Endothelial cell of umbilical vein (primary cell): ENCODE measurements at regions not wholly inside any gene's neighbourhood (a gene's known extent, or its start where the extent isn't known, plus 50 kb on each side); places are given as distances from the start of the nearest gene placed in this dataset.

Source experiments
- BruUV-seq: library from RNA; stranded (reverse); fragments of 400-500 nt; replicated peaks from 2 replicates; lab custom pipeline; 2021; lab: Mats Ljungman, UMichigan
- CTCF ChIA-PET: fragments of 300-600, 350-600 bp; sonication (Branson Sonifier 250); formaldehyde crosslinking; loops from one replicate; lab custom pipeline; 2021; ENCODE audit warnings: antibody characterized with exemption, inconsistent platforms; lab: Charles Lee
- POLR2A ChIA-PET: fragments of 300-600, 350-600 bp; sonication (Branson Sonifier 250); formaldehyde crosslinking; loops from one replicate; lab custom pipeline; 2021; ENCODE audit warnings: antibody characterized with exemption, inconsistent platforms; lab: Charles Lee
- DNase-seq: peaks from one replicate; pipeline ENCODE4 v3.0.0-alpha.2; 2011; ENCODE audit warnings: low read depth, low spot score
- FAIRE-seq: peaks from 2 replicates; lab custom pipeline; 2011; peaks lifted over from hg19 to GRCh38; lab: Jason Lieb, UNC
- H2AFZ ChIP-seq: 2 replicates; pipeline ENCODE4 v1.6.0; 2012; ENCODE audit warnings: low read depth, low read length, control low read depth, inconsistent platforms
- H3K27ac ChIP-seq: 2 replicates; pipeline ENCODE4 v1.5.1; 2011; ENCODE audit warnings: low read depth, mild to moderate bottlenecking, control low read depth, low read length, moderate library complexity; ENCODE audit not compliant: insufficient read depth
- H3K27me3 ChIP-seq, 2 experiments: 2 replicates each; pipeline versions ENCODE4 v1.6.0 to v1.6.1; 2011; ENCODE audit warnings: low read length in 2 of 2, mixed read lengths in 1 of 2; ENCODE audit not compliant: control insufficient read depth in 2 of 2, insufficient read depth in 2 of 2
- H3K36me3 ChIP-seq, 2 experiments: 2 replicates in 1 of 2; 3 replicates in 1 of 2; pipeline ENCODE4 v1.5.1; 2011; ENCODE audit warnings: low read length in 2 of 2, mild to moderate bottlenecking in 1 of 2, moderate library complexity in 1 of 2; ENCODE audit not compliant: control insufficient read depth in 2 of 2, insufficient read depth in 2 of 2; ENCODE audit errors: extremely low read depth in 1 of 2
- H3K4me1 ChIP-seq: 3 replicates; pipeline ENCODE4 v1.5.1; 2011; ENCODE audit warnings: mild to moderate bottlenecking, low read length; ENCODE audit not compliant: control insufficient read depth, insufficient read depth; ENCODE audit errors: extremely low read depth
- H3K4me2 ChIP-seq: 2 replicates; pipeline ENCODE4 v1.6.1; 2011; ENCODE audit warnings: low read length, control low read depth, mixed read lengths; ENCODE audit not compliant: insufficient read depth
- H3K4me3 ChIP-seq, 3 experiments: fragments of 200-600 bp in 1 of 3; sonication (generic), shearing (Covaris generic) in 1 of 3; replicated peaks in 1 of 3; 2 replicates each; pipeline ENCODE4 v1.5.1; 2011 to 2016; ENCODE audit warnings: control low read depth in 3 of 3, low read length in 3 of 3, mild to moderate bottlenecking in 2 of 3, inconsistent platforms in 1 of 3, low read depth in 1 of 3, moderate library complexity in 1 of 3; ENCODE audit not compliant: insufficient read depth in 1 of 3
- H3K79me2 ChIP-seq: 2 replicates; pipeline ENCODE4 v1.6.0; 2012; ENCODE audit warnings: low read length, inconsistent platforms; ENCODE audit not compliant: control insufficient read depth, insufficient read depth
- H3K9ac ChIP-seq: replicated peaks from 2 replicates; pipeline ENCODE3; 2011; ENCODE audit warnings: low read length, control low read depth; ENCODE audit not compliant: insufficient read depth; ENCODE audit errors: extremely low read depth
- H3K9me1 ChIP-seq: replicated peaks from 3 replicates; pipeline ENCODE4 v1.6.0; 2011; ENCODE audit warnings: mild to moderate bottlenecking, low read length; ENCODE audit not compliant: control insufficient read depth, insufficient read depth; ENCODE audit errors: extremely low read depth
- H3K9me3 ChIP-seq: replicated peaks from 2 replicates; pipeline ENCODE4 v1.5.1; 2012; ENCODE audit warnings: low read length, inconsistent platforms; ENCODE audit not compliant: control insufficient read depth, insufficient read depth
- H4K20me1 ChIP-seq: replicated peaks from 2 replicates; pipeline ENCODE3; 2011; ENCODE audit warnings: mild to moderate bottlenecking, low read length; ENCODE audit not compliant: control insufficient read depth, insufficient read depth; ENCODE audit errors: extremely low read depth
- CTCF ChIP-seq, 2 donors: IDR thresholded peaks; 1 replicate in 1 of 2; 2 replicates in 1 of 2; pipeline ENCODE4 v1.5.1; 2011; ENCODE audit warnings: low read length in 2 of 2, mild to moderate bottlenecking in 2 of 2, moderate library complexity in 2 of 2, control low read depth in 1 of 2, inconsistent platforms in 1 of 2, low read depth in 1 of 2; ENCODE audit not compliant: insufficient read depth in 1 of 2; ENCODE audit errors: extremely low read depth in 1 of 2
- EZH2 ChIP-seq: IDR thresholded peaks from 2 replicates; pipeline ENCODE4 v1.6.1; 2012; ENCODE audit warnings: borderline replicate concordance, low read depth, mild to moderate bottlenecking, moderate library complexity, low read length, inconsistent platforms; ENCODE audit not compliant: severe bottlenecking
- FOS ChIP-seq: IDR thresholded peaks from 2 replicates; pipeline ENCODE4 v1.6.1; 2011; ENCODE audit warnings: mild to moderate bottlenecking, low read length, moderate library complexity, borderline replicate concordance; ENCODE audit not compliant: insufficient read depth
- GATA2 ChIP-seq: IDR thresholded peaks from 2 replicates; pipeline ENCODE4 v1.7.0; 2011; ENCODE audit warnings: low read depth, mild to moderate bottlenecking, moderate library complexity, mixed read lengths, low read length; ENCODE audit not compliant: insufficient read length, insufficient read depth
- JUN ChIP-seq: IDR thresholded peaks from 2 replicates; pipeline ENCODE4 v1.6.1; 2011; ENCODE audit warnings: borderline replicate concordance, low read depth; ENCODE audit not compliant: insufficient read length, insufficient read depth
- MAX ChIP-seq: IDR thresholded peaks from 2 replicates; pipeline ENCODE4 v1.6.1; 2011; ENCODE audit not compliant: insufficient read depth, insufficient read length
- MYC ChIP-seq: IDR thresholded peaks from one replicate; pipeline ENCODE4 v1.6.1; 2011; ENCODE audit warnings: mild to moderate bottlenecking, low read depth, low read length
- POLR2A ChIP-seq: IDR thresholded peaks from 2 replicates; pipeline ENCODE4 v1.6.1; 2012; ENCODE audit warnings: low read depth, mild to moderate bottlenecking, control low read depth, low read length
- POLR2AphosphoS5 ChIP-seq: IDR thresholded peaks from 2 replicates; pipeline ENCODE4 v1.6.1; 2012; ENCODE audit warnings: low read depth, mild to moderate bottlenecking, control low read depth, low read length, moderate library complexity; ENCODE audit not compliant: insufficient read depth
- dilution Hi-C: fragments of 300-500 bp; cut with MboI; formaldehyde crosslinking; loops from one replicate; pipeline ENCODE4 v1.15.0; 2019; ENCODE audit warnings: low sequenced_read_pairs; ENCODE audit not compliant: extremely low pct_ligation_motif_present
- intact Hi-C: fragments of 100-400 bp; cut with micrococcal nuclease; formaldehyde crosslinking; loops from one replicate; pipeline ENCODE4 v1.10.0; 2022

- POLR2A ChIA-PET, result no interaction called here
- no peak for TF ChIP-seq JUN
- no peak for TF ChIP-seq CTCF (IDR thresholded peaks at IDR 0.05; ENCODE audit: extremely low read depth in 1 of 2, insufficient read depth in 1 of 2, low read depth in 1 of 2, low read length in 2 of 2)
- TF ChIP-seq FOS, result no peak
- no peak for TF ChIP-seq POLR2AphosphoS5
- no peak for TF ChIP-seq GATA2
- TF ChIP-seq MAX, result no peak
- TF ChIP-seq EZH2, result no peak
- no peak for TF ChIP-seq MYC
- no peak for TF ChIP-seq POLR2A
Observed at GRCh38 chr18:72155327-72155726, 388.8 kb downstream of the CBLN2 start.

More at GRCh38 chr18:72155327-72155726, 388.8 kb downstream of the CBLN2 start:
- Histone ChIP-seq H3K79me2 (no peaks in the 10 kb centered on the region), H2AFZ (no peak overlapping the region), H3K9ac (no peak overlapping the region), H3K4me3 (no peak overlapping the region), H3K27ac (no peak overlapping the region), H3K4me2 (no peak overlapping the region), H3K4me1 (no peaks in the 10 kb centered on the region), H3K9me1 (no peaks in the 10 kb centered on the region), H3K27me3 (no peaks in the 10 kb centered on the region), H3K9me3 (no peaks in the 10 kb centered on the region), H4K20me1 (no peaks in the 10 kb centered on the region), H3K36me3 (no peaks in the 10 kb centered on the region)
- dilution Hi-C loops (no loop called here), intact Hi-C loops (no loop called here)
- CTCF ChIA-PET, result no interaction called here
- FAIRE-seq (no peak), DNase-seq (no peak)
- BruUV-seq, result no TSS peak
